ENCODE measurements at regions not wholly inside any gene's neighbourhood (a gene's known extent, or its start where the extent isn't known, plus 50 kb on each side); places are given as distances from the start of the nearest gene placed in this dataset.

GRCh38 chr2:23268467-23269263, 116.3 kb upstream of the KLHL29 start:
- no peak for TF ChIP-seq TAF1 (IDR thresholded peaks at IDR 0.05; ENCODE audit: borderline replicate concordance, insufficient read depth, low read length)
- no peak for TF ChIP-seq REST (IDR thresholded peaks at IDR 0.05; ENCODE audit: insufficient read depth in 1 of 2, low read depth in 2 of 2, low read length in 2 of 2)
- no peak for TF ChIP-seq SIN3A (IDR thresholded peaks at IDR 0.05; ENCODE audit: borderline replicate concordance, insufficient read depth, low read length)
- no peak for TF ChIP-seq POLR2AphosphoS5 (IDR thresholded peaks at IDR 0.05; ENCODE audit: low read depth, low read length)
- TF ChIP-seq FOXP2 (optimal IDR thresholded peaks at IDR 0.05; ENCODE audit: borderline replicate concordance, extremely low read depth, extremely low read length, insufficient read depth) = no peak

- TF ChIP-seq TAF1 (IDR thresholded peaks at IDR 0.05; ENCODE audit: borderline replicate concordance, insufficient read depth, low read length) = no peak
- no peak for TF ChIP-seq REST (IDR thresholded peaks at IDR 0.05; ENCODE audit: insufficient read depth in 1 of 2, low read depth in 2 of 2, low read length in 2 of 2)
- no peak for TF ChIP-seq FOXP2 (optimal IDR thresholded peaks at IDR 0.05; ENCODE audit: borderline replicate concordance, extremely low read depth, extremely low read length, insufficient read depth)
- TF ChIP-seq SIN3A (IDR thresholded peaks at IDR 0.05; ENCODE audit: borderline replicate concordance, insufficient read depth, low read length) = no peak
- no peak for TF ChIP-seq POLR2AphosphoS5 (IDR thresholded peaks at IDR 0.05; ENCODE audit: low read depth, low read length)
These were observed 115.2 kb upstream of the KLHL29 start for GRCh38 chr2:23269747-23270146.

GRCh38 chr2:23270810-23271209, 114.2 kb upstream of the KLHL29 start:
- TF ChIP-seq FOXP2 (optimal IDR thresholded peaks at IDR 0.05; ENCODE audit: borderline replicate concordance, extremely low read depth, extremely low read length, insufficient read depth) (no peak), SIN3A (IDR thresholded peaks at IDR 0.05; ENCODE audit: borderline replicate concordance, insufficient read depth, low read length) (no peak), TAF1 (IDR thresholded peaks at IDR 0.05; ENCODE audit: borderline replicate concordance, insufficient read depth, low read length) (no peak), REST (IDR thresholded peaks at IDR 0.05; ENCODE audit: insufficient read depth in 1 of 2, low read depth in 2 of 2, low read length in 2 of 2) (no peak), POLR2AphosphoS5 (IDR thresholded peaks at IDR 0.05; ENCODE audit: low read depth, low read length) (no peak)

GRCh38 chr2:23271230-23271629, 113.7 kb upstream of the KLHL29 start:
- no peak for TF ChIP-seq REST (IDR thresholded peaks at IDR 0.05; ENCODE audit: insufficient read depth in 1 of 2, low read depth in 2 of 2, low read length in 2 of 2)
- TF ChIP-seq SIN3A (IDR thresholded peaks at IDR 0.05; ENCODE audit: borderline replicate concordance, insufficient read depth, low read length) = no peak
- TF ChIP-seq FOXP2 (optimal IDR thresholded peaks at IDR 0.05; ENCODE audit: borderline replicate concordance, extremely low read depth, extremely low read length, insufficient read depth) = no peak
- no peak for TF ChIP-seq TAF1 (IDR thresholded peaks at IDR 0.05; ENCODE audit: borderline replicate concordance, insufficient read depth, low read length)
- no peak for TF ChIP-seq POLR2AphosphoS5 (IDR thresholded peaks at IDR 0.05; ENCODE audit: low read depth, low read length)

All from PFSK-1 (cell line).